SU-DHL-6 (cell line): ENCODE measurements at regions not wholly inside any gene's neighbourhood (a gene's known extent, or its start where the extent isn't known, plus 50 kb on each side); places are given as distances from the start of the nearest gene placed in this dataset.

Experiments
- EZH2phosphoT487 ChIP-seq: fragments of 200-600 bp; sonication (generic), shearing (Covaris generic); conservative IDR thresholded peaks from 2 replicates; pipeline ENCODE4 v1.6.1; 2018; ENCODE audit warnings: mild to moderate bottlenecking, antibody characterized with exemption, low read length, moderate library complexity, mixed read lengths
- TF ChIP-seq, protein P1 (sequence below): fragments of 200-600 bp; sonication (generic); IDR thresholded peaks from one replicate; pipeline ENCODE4 v1.5.1; 2017; ENCODE audit warnings: antibody characterized with exemption, mild to moderate bottlenecking, low read length, moderate library complexity; ENCODE audit not compliant: insufficient read depth, poor library complexity, severe bottlenecking

DNA sequence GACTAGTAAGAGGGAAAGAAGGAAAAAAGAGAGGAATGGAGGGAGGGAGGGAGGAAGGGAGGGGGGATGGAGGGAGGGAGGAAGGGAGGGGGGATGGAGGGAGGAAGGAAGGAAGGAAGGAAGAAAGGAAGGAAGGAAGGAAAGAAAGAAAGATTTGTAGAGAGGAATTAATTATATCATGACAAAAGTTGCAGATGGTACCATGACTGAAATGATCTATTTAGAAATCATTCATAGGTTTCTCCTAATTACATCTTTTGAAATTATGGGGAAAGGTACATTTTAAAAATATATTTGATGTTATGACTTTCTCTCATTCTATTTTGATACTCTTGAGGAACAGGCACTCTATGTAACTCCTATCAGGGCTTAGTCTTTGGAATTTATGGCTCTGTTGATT, 236.2 kb upstream of the BTG1 start:
- TF ChIP-seq, protein P1, sequence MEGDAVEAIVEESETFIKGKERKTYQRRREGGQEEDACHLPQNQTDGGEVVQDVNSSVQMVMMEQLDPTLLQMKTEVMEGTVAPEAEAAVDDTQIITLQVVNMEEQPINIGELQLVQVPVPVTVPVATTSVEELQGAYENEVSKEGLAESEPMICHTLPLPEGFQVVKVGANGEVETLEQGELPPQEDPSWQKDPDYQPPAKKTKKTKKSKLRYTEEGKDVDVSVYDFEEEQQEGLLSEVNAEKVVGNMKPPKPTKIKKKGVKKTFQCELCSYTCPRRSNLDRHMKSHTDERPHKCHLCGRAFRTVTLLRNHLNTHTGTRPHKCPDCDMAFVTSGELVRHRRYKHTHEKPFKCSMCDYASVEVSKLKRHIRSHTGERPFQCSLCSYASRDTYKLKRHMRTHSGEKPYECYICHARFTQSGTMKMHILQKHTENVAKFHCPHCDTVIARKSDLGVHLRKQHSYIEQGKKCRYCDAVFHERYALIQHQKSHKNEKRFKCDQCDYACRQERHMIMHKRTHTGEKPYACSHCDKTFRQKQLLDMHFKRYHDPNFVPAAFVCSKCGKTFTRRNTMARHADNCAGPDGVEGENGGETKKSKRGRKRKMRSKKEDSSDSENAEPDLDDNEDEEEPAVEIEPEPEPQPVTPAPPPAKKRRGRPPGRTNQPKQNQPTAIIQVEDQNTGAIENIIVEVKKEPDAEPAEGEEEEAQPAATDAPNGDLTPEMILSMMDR: no peak
- no peak for TF ChIP-seq EZH2phosphoT487
